ENCODE measurements at regions not wholly inside any gene's neighbourhood (a gene's known extent, or its start where the extent isn't known, plus 50 kb on each side); places are given as distances from the start of the nearest gene placed in this dataset.
A peak's percentile ranks its signal among the peaks of the same experiment; 100 is the strongest.

GRCh38 chr16:9279291-9280068 lies 188.0 kb downstream of the HAPSTR1 start:
- ATAC-seq (peak; percentile 39), DNase-seq (no peak)
- intact Hi-C loops (cut with DNase I) = no loop called here
- TF ChIP-seq CTCF (IDR thresholded peaks at IDR 0.05) = no peak
- no peak overlapping the region for H3K4me3 ChIP-seq
- no peaks in the 10 kb centered on the region for H3K36me3 ChIP-seq
- no peaks in the 10 kb centered on the region for H3K4me1 ChIP-seq
- no peaks in the 10 kb centered on the region for H3K27me3 ChIP-seq
- H3K27ac ChIP-seq = no peak overlapping the region
- H3K9me3 ChIP-seq = no peaks in the 10 kb centered on the region

- intact Hi-C loops (cut with DNase I) = no loop called here
- Histone ChIP-seq H3K9me3 (no peaks in the 10 kb centered on the region), H3K4me3 (no peak overlapping the region), H3K27ac (no peak overlapping the region), H3K27me3 (no peaks in the 10 kb centered on the region), H3K36me3 (no peaks in the 10 kb centered on the region), H3K4me1 (no peaks in the 10 kb centered on the region)
- no peak for DNase-seq
- TF ChIP-seq CTCF (IDR thresholded peaks at IDR 0.05) = no peak
- no peak for ATAC-seq
These were observed 188.6 kb downstream of the HAPSTR1 start for GRCh38 chr16:9280069-9280466.

- Histone ChIP-seq H3K27me3 (no peaks in the 10 kb centered on the region), H3K4me3 (no peak overlapping the region), H3K36me3 (no peaks in the 10 kb centered on the region), H3K4me1 (no peaks in the 10 kb centered on the region), H3K9me3 (no peaks in the 10 kb centered on the region), H3K27ac (no peak overlapping the region)
- no peak for ATAC-seq
- no peak for TF ChIP-seq CTCF (IDR thresholded peaks at IDR 0.05)
- intact Hi-C loops (cut with DNase I) = no loop called here
- DNase-seq = no peak
These were observed 195.5 kb downstream of the HAPSTR1 start for GRCh38 chr16:9286930-9287329.

GRCh38 chr16:9296271-9296590 lies 204.8 kb downstream of the HAPSTR1 start:
- Histone ChIP-seq H3K36me3 (no peaks in the 10 kb centered on the region), H3K4me1 (no peaks in the 10 kb centered on the region), H3K27ac (no peak overlapping the region), H3K4me3 (no peak overlapping the region), H3K9me3 (no peaks in the 10 kb centered on the region), H3K27me3 (no peaks in the 10 kb centered on the region)
- DNase-seq = no peak
- ATAC-seq = no peak
- intact Hi-C loops (cut with DNase I) = no loop called here
- no peak for TF ChIP-seq CTCF (IDR thresholded peaks at IDR 0.05)

- intact Hi-C loops (cut with DNase I) = no loop called here
- H3K27me3 ChIP-seq = no peaks in the 10 kb centered on the region
- H3K36me3 ChIP-seq = no peaks in the 10 kb centered on the region
- H3K4me3 ChIP-seq = no peak overlapping the region
- no peaks in the 10 kb centered on the region for H3K4me1 ChIP-seq
- ATAC-seq (no peak), DNase-seq (no peak)
- no peaks in the 10 kb centered on the region for H3K9me3 ChIP-seq
- no peak overlapping the region for H3K27ac ChIP-seq
- peak; percentile 55 for TF ChIP-seq CTCF (IDR thresholded peaks at IDR 0.05)
These were observed 206.1 kb downstream of the HAPSTR1 start for GRCh38 chr16:9297437-9298113.
